ENCODE measurements at regions not wholly inside any gene's neighbourhood (a gene's known extent, or its start where the extent isn't known, plus 50 kb on each side); places are given as distances from the start of the nearest gene placed in this dataset.

DNA sequence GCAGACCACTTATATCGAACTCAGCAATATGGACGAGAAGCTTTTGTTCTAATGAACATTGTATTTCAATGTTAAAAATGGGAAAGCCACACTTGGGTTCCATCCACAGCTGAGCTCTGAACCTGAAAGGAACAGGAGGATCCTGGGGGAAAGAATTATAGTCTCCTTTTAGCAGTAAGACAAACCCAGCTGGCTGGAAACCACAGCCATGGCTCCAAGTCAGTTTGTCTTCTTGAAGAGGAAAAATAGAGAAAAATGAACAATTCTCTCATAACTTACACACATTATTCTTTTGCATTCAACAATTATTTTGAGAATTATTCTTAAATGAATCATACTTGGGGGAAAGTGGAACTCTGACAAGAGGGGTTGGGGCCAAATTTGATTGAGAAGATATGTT, 149.2 kb upstream of the VEPH1 start:
- intact Hi-C loops (cut with DNase I) = no loop called here
- Histone ChIP-seq H3K27ac (no peak overlapping the region), H3K36me3 (no peaks in the 10 kb centered on the region), H3K4me3 (no peak overlapping the region), H3K4me1 (ENCODE audit: insufficient read depth) (no peaks in the 10 kb centered on the region), H3K9me3 (no peaks in the 10 kb centered on the region), H3K27me3 (no peaks in the 10 kb centered on the region)
- no peak for DNase-seq
- no peak for TF ChIP-seq EP300 (IDR thresholded peaks at IDR 0.05)
- TF ChIP-seq POLR2A (IDR thresholded peaks at IDR 0.05) = no peak
- TF ChIP-seq, protein P1, sequence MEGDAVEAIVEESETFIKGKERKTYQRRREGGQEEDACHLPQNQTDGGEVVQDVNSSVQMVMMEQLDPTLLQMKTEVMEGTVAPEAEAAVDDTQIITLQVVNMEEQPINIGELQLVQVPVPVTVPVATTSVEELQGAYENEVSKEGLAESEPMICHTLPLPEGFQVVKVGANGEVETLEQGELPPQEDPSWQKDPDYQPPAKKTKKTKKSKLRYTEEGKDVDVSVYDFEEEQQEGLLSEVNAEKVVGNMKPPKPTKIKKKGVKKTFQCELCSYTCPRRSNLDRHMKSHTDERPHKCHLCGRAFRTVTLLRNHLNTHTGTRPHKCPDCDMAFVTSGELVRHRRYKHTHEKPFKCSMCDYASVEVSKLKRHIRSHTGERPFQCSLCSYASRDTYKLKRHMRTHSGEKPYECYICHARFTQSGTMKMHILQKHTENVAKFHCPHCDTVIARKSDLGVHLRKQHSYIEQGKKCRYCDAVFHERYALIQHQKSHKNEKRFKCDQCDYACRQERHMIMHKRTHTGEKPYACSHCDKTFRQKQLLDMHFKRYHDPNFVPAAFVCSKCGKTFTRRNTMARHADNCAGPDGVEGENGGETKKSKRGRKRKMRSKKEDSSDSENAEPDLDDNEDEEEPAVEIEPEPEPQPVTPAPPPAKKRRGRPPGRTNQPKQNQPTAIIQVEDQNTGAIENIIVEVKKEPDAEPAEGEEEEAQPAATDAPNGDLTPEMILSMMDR (IDR thresholded peaks at IDR 0.05) = no peak
- WGBS, 3 donors = 71 to 88% (median 88%) methylated on average over 2 of the region's 2 CpGs

DNA sequence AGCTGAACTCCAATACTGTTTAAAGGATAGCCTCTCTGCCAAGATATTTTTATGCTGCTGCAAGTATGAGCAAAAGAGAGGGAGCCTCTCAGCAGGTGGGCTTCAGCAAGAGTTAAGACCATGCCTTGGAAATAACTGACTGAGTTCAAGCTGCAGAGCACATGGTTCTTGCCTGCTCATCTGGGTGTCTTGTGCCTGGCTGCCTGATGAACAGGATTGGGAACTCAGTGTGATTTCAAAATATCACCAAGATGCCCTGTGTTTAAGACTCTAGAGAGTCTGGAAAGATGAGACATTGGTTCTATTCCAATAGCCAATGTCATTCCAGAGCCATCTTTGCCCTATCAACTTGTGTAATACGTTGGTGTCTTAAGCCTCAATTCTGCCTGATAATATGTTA, 147.5 kb upstream of the VEPH1 start:
- H3K27me3 ChIP-seq = no peaks in the 10 kb centered on the region
- no peaks in the 10 kb centered on the region for H3K36me3 ChIP-seq
- H3K27ac ChIP-seq = no peak overlapping the region
- H3K9me3 ChIP-seq = no peaks in the 10 kb centered on the region
- TF ChIP-seq EP300 (IDR thresholded peaks at IDR 0.05) (no peak), POLR2A (IDR thresholded peaks at IDR 0.05) (no peak)
- TF ChIP-seq, protein P1 (IDR thresholded peaks at IDR 0.05) = no peak
- DNase-seq = no peak
- H3K4me3 ChIP-seq = no peak overlapping the region
- H3K4me1 ChIP-seq (ENCODE audit: insufficient read depth) = no peaks in the 10 kb centered on the region
- intact Hi-C loops (cut with DNase I) = no loop called here
- WGBS, 3 donors = 64 to 68% (median 68%) methylated on average over 1 of the region's 1 CpG

DNA sequence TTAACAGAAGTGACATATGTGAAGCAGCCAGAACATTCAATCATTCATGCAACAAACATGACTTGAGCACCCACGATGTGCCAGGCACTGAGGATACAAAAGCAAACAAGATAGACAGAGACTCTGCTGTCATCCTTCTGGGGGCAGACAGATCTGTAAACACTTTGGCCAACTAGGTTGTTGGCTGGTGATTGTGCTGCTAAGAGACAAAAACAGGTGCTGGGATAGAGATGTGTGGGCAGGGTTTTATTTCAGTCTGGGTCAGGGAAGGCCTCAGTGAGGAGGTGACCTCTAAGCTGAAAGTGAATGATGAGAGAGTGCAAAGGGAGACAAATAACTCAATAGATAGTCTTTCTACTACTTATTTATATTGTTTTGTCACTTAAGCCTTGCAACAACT, 147.0 kb upstream of the VEPH1 start:
- Histone ChIP-seq H3K4me3 (no peak overlapping the region), H3K36me3 (no peaks in the 10 kb centered on the region), H3K27ac (no peak overlapping the region), H3K27me3 (no peaks in the 10 kb centered on the region), H3K4me1 (ENCODE audit: insufficient read depth) (no peaks in the 10 kb centered on the region), H3K9me3 (no peaks in the 10 kb centered on the region)
- intact Hi-C loops (cut with DNase I) = no loop called here
- WGBS, 3 donors = 9 to 64% (median 40%) methylated on average over 1 of the region's 1 CpG
- no peak for TF ChIP-seq POLR2A (IDR thresholded peaks at IDR 0.05)
- no peak for TF ChIP-seq EP300 (IDR thresholded peaks at IDR 0.05)
- TF ChIP-seq, protein P1 (IDR thresholded peaks at IDR 0.05) = no peak
- DNase-seq = no peak

DNA sequence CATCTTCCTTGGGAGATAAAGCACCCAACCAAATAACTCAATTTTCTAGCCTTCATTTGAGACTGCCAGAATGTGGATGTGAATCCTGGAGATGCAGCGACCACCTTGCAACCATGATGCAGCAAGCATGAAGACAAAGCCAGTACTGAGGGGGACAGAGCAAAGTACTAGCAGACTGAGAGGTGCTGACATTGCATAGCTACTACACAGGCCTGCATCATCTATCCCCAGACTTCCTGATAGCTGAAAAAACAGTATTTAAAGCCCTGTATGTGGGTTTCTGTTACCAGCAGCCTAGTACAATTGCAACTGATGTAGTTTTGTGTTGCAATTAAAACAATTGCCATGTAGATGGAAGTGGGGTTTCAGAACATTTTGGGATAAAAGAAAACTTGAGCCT, 146.3 kb upstream of the VEPH1 start:
- H3K4me1 ChIP-seq (ENCODE audit: insufficient read depth) = no peaks in the 10 kb centered on the region
- no peaks in the 10 kb centered on the region for H3K27me3 ChIP-seq
- TF ChIP-seq, protein P1 (IDR thresholded peaks at IDR 0.05) = no peak
- H3K36me3 ChIP-seq = no peaks in the 10 kb centered on the region
- intact Hi-C loops (cut with DNase I) = no loop called here
- no peaks in the 10 kb centered on the region for H3K9me3 ChIP-seq
- DNase-seq = no peak
- H3K4me3 ChIP-seq = no peak overlapping the region
- 79 to 96% (median 84%) methylated on average over 1 of the region's 1 CpG for WGBS, 3 donors
- no peak overlapping the region for H3K27ac ChIP-seq

DNA sequence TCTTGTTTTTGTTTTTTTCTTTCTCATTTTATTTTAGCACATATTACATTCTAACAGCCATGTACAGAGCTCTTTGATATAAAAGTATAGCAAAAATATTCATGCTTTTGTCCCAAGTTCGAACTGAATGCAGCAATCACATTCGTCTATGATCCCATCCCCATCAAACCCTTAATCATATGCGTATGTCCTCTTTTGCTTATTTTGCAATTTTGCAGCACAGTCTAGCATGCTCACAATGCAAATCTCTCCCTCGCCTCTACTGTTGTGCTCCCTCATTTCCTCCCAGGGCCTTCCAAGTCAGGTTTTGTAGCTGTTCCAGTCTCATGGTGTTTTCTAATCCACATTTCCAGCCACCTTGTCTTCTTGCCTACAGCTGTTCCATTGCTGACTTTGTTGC, 144.6 kb upstream of the VEPH1 start:
- Histone ChIP-seq H3K4me3 (no peak overlapping the region), H3K27ac (no peak overlapping the region), H3K36me3 (no peaks in the 10 kb centered on the region), H3K9me3 (no peaks in the 10 kb centered on the region), H3K4me1 (ENCODE audit: insufficient read depth) (no peaks in the 10 kb centered on the region), H3K27me3 (no peaks in the 10 kb centered on the region)
- no peak for DNase-seq
- intact Hi-C loops (cut with DNase I) = no loop called here
- no peak for TF ChIP-seq EP300 (IDR thresholded peaks at IDR 0.05)
- TF ChIP-seq, protein P1 (IDR thresholded peaks at IDR 0.05) = no peak
- no peak for TF ChIP-seq POLR2A (IDR thresholded peaks at IDR 0.05)
- WGBS, 3 donors = 82 to 92% (median 89%) methylated on average over 4 of the region's 4 CpGs
